HepG2 (cell line): ENCODE measurements at regions not wholly inside any gene's neighbourhood (a gene's known extent, or its start where the extent isn't known, plus 50 kb on each side); places are given as distances from the start of the nearest gene placed in this dataset.

Experiments
- GMEB2 ChIP-seq: IDR thresholded peaks from 2 replicates; pipeline ENCODE4 v1.6.1; 2016; ENCODE audit warnings: missing biosample characterization, missing genetic modification reagents, low read depth
- HMG20B ChIP-seq: conservative IDR thresholded peaks from 2 replicates; pipeline ENCODE4 v1.6.1; 2016; ENCODE audit warnings: missing genetic modification reagents, missing compliant biosample characterization
- HOXA3 ChIP-seq: sonication (generic); formaldehyde crosslinking; IDR thresholded peaks from 2 replicates; pipeline ENCODE4 v1.5.0; 2020; ENCODE audit warnings: missing genetic modification reagents
- KLF9 ChIP-seq: IDR thresholded peaks from 2 replicates; pipeline ENCODE4 v1.6.1; 2016; ENCODE audit warnings: low read depth
- MXD3 ChIP-seq: IDR thresholded peaks from 2 replicates; pipeline ENCODE4 v1.6.1; 2016; ENCODE audit warnings: mild to moderate bottlenecking, missing biosample characterization, missing genetic modification reagents
- RERE ChIP-seq: IDR thresholded peaks from 2 replicates; pipeline ENCODE4 v1.6.1; 2016; ENCODE audit warnings: low read depth, missing genetic modification reagents, missing compliant biosample characterization
- U2AF1 ChIP-seq: fragments of 200-400 bp; formaldehyde crosslinking; optimal IDR thresholded peaks from 2 replicates; pipeline ENCODE3; 2017; ENCODE audit warnings: mild to moderate bottlenecking, low read depth, low read length
- ZBTB20 ChIP-seq: sonication (generic); formaldehyde crosslinking; IDR thresholded peaks from 2 replicates; pipeline ENCODE4 v1.8.1; 2023; ENCODE audit warnings: missing genetic modification reagents, low read depth, mild to moderate bottlenecking, borderline replicate concordance
- ZNF17 ChIP-seq: sonication (generic); formaldehyde crosslinking; IDR thresholded peaks from 2 replicates; pipeline ENCODE4 v1.5.0; 2020; ENCODE audit warnings: mild to moderate bottlenecking, missing genetic modification reagents
- ZNF251 ChIP-seq: sonication (generic); formaldehyde crosslinking; IDR thresholded peaks from 2 replicates; pipeline ENCODE4 v1.9.0; 2021; ENCODE audit warnings: mild to moderate bottlenecking, missing genetic modification reagents
- ZNF256 ChIP-seq: sonication (generic); formaldehyde crosslinking; conservative IDR thresholded peaks from 2 replicates; pipeline ENCODE4 v1.4.0; 2020; ENCODE audit warnings: missing genetic modification reagents
- ZNF407 ChIP-seq: sonication (generic); formaldehyde crosslinking; IDR thresholded peaks from one replicate; pipeline ENCODE4 v1.5.1; 2020; ENCODE audit warnings: mild to moderate bottlenecking, missing genetic modification reagents; ENCODE audit errors: not compliant biosample characterization
- ZNF878 ChIP-seq: sonication (generic); formaldehyde crosslinking; IDR thresholded peaks from 2 replicates; pipeline ENCODE4 v1.8.1; 2023; ENCODE audit warnings: mild to moderate bottlenecking, missing genetic modification reagents, moderate library complexity

GRCh38 chr2:234676783-234677450 is 180.0 kb upstream of the ARL4C start (continued):
- no peak for TF ChIP-seq ZNF407 (CRISPR knock-in tag)
- TF ChIP-seq U2AF1, result no peak
- peak; percentile 65; the same call in 1 of the 2 replicates for TF ChIP-seq HMG20B (CRISPR knock-in tag)
- no peak for TF ChIP-seq KLF9
- peak; percentile 24; the same call in 1 of the 2 replicates for TF ChIP-seq RERE
- no peak for TF ChIP-seq HOXA3 (CRISPR knock-in tag)
- TF ChIP-seq ZNF256 (CRISPR knock-in tag), result no peak
- no peak for TF ChIP-seq ZNF251 (CRISPR knock-in tag)
- TF ChIP-seq ZNF17 (CRISPR knock-in tag), result no peak
- TF ChIP-seq ZBTB20 (CRISPR knock-in tag), result no peak
- no peak for TF ChIP-seq GMEB2 (CRISPR knock-in tag)
- no peak for TF ChIP-seq ZNF878 (CRISPR knock-in tag)
- TF ChIP-seq MXD3 (CRISPR knock-in tag), result no peak
